ENCODE measurements at regions not wholly inside any gene's neighbourhood (a gene's known extent, or its start where the extent isn't known, plus 50 kb on each side); places are given as distances from the start of the nearest gene placed in this dataset.

GRCh38 chr10:6969659-6970058, 389.6 kb upstream of the PRKCQ start:
- H3K4me3 ChIP-seq (ENCODE audit: control insufficient read depth, low read depth, low read length), result no peak overlapping the region
- no peak for DNase-seq (ENCODE audit: low read depth)
- TF ChIP-seq, protein P1, sequence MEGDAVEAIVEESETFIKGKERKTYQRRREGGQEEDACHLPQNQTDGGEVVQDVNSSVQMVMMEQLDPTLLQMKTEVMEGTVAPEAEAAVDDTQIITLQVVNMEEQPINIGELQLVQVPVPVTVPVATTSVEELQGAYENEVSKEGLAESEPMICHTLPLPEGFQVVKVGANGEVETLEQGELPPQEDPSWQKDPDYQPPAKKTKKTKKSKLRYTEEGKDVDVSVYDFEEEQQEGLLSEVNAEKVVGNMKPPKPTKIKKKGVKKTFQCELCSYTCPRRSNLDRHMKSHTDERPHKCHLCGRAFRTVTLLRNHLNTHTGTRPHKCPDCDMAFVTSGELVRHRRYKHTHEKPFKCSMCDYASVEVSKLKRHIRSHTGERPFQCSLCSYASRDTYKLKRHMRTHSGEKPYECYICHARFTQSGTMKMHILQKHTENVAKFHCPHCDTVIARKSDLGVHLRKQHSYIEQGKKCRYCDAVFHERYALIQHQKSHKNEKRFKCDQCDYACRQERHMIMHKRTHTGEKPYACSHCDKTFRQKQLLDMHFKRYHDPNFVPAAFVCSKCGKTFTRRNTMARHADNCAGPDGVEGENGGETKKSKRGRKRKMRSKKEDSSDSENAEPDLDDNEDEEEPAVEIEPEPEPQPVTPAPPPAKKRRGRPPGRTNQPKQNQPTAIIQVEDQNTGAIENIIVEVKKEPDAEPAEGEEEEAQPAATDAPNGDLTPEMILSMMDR (IDR thresholded peaks at IDR 0.05; ENCODE audit: control insufficient read depth, insufficient read depth, low read depth, low read length, missing control alignments), result no peak

- no peak for DNase-seq (ENCODE audit: low read depth)
- TF ChIP-seq, protein P1 (IDR thresholded peaks at IDR 0.05; ENCODE audit: control insufficient read depth, insufficient read depth, low read depth, low read length, missing control alignments), result no peak
Measured at GRCh38 chr10:6964543-6964942, 384.5 kb upstream of the PRKCQ start.

GRCh38 chr10:6962576-6962975, 382.5 kb upstream of the PRKCQ start:
- no peak overlapping the region for H3K4me3 ChIP-seq (ENCODE audit: control insufficient read depth, low read depth, low read length)
- no peak for DNase-seq (ENCODE audit: low read depth)
- TF ChIP-seq, protein P1 (IDR thresholded peaks at IDR 0.05; ENCODE audit: control insufficient read depth, insufficient read depth, low read depth, low read length, missing control alignments), result no peak

More at GRCh38 chr10:6964543-6964942, 384.5 kb upstream of the PRKCQ start:
- H3K4me3 ChIP-seq (ENCODE audit: control insufficient read depth, low read depth, low read length), result no peak overlapping the region

DNA sequence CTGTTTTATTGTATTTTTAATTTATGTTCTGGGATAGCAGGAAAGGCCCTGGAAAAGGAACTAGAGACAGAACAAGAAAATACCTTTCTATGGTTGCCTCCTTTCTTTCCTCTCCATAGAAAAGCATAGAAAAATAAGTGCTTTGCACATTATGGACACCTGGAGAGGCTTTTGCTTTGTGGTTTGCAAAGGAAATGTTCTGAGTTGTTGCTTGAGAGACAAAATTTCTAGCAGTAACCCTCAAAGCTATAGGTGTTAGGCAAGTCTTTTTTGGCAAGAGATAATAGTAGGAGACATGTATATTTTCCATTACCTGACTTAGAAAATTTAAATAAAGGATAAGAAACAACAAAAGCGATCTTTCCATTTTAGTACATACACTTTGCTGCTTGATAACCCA, 378.6 kb upstream of the PRKCQ start:
- TF ChIP-seq, protein P1 (IDR thresholded peaks at IDR 0.05; ENCODE audit: control insufficient read depth, insufficient read depth, low read depth, low read length, missing control alignments), result no peak
- no peak overlapping the region for H3K4me3 ChIP-seq (ENCODE audit: control insufficient read depth, low read depth, low read length)
- no peak for DNase-seq (ENCODE audit: low read depth)

DNA sequence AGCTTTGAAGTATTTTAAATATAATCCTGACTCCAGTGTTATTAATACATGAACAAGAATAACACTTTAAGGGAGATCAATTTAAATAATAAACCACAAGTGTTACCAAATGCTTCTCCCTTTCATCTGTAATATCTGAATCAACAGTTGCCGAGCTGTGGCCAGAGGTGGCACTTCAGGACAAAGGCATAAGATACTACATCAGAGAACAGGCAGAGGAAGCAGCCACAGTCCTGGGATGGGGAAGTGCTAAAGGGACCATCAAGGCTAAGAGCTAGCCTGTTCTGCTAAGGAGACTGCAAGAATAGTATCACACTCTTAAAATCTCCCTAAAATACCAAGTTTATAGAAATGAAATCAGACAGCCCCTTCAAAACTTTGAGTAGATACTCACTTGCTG, 378.2 kb upstream of the PRKCQ start:
- DNase-seq (ENCODE audit: low read depth), result no peak
- H3K4me3 ChIP-seq (ENCODE audit: control insufficient read depth, low read depth, low read length), result no peak overlapping the region

GRCh38 chr10:6957851-6958250, 377.8 kb upstream of the PRKCQ start:
- TF ChIP-seq, protein P1 (IDR thresholded peaks at IDR 0.05; ENCODE audit: control insufficient read depth, insufficient read depth, low read depth, low read length, missing control alignments), result no peak
- no peak overlapping the region for H3K4me3 ChIP-seq (ENCODE audit: control insufficient read depth, low read depth, low read length)
- no peak for DNase-seq (ENCODE audit: low read depth)

More for the DNA sequence above, 378.2 kb upstream of the PRKCQ start:
- TF ChIP-seq, protein P1 (IDR thresholded peaks at IDR 0.05; ENCODE audit: control insufficient read depth, insufficient read depth, low read depth, low read length, missing control alignments), result no peak

DNA sequence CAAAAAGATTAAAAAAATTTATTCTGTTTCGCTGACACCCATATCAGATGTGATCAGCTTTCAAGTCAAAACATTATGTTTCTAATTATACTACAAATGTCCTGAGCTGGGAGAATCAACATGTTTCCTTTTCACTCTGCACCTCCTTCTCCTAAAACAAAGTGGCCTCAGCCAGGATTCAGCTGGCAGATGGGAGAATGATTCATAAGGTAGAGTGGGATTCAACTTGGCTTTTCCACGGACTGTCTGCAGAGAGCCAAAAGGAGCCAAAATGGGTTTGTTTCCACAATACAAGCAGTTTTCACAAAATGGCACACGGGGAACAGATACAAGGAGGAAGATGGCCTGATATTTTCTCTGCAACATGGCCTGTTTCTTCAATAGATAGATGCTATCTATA, 376.5 kb upstream of the PRKCQ start:
- DNase-seq (ENCODE audit: low read depth), result no peak
- H3K4me3 ChIP-seq (ENCODE audit: control insufficient read depth, low read depth, low read length), result no peak overlapping the region
- TF ChIP-seq, protein P1 (IDR thresholded peaks at IDR 0.05; ENCODE audit: control insufficient read depth, insufficient read depth, low read depth, low read length, missing control alignments), result no peak

All from AG09309 (cell line).